Left forelimb (tissue), 1 donor: ENCODE measurements at regions not wholly inside any gene's neighbourhood (a gene's known extent, or its start where the extent isn't known, plus 50 kb on each side); places are given as distances from the start of the nearest gene placed in this dataset.

Experiments used
- DNase-seq: peaks from one replicate; pipeline ENCODE4 v3.0.0-alpha.2; 2018; ENCODE audit warnings: low spot score

DNA sequence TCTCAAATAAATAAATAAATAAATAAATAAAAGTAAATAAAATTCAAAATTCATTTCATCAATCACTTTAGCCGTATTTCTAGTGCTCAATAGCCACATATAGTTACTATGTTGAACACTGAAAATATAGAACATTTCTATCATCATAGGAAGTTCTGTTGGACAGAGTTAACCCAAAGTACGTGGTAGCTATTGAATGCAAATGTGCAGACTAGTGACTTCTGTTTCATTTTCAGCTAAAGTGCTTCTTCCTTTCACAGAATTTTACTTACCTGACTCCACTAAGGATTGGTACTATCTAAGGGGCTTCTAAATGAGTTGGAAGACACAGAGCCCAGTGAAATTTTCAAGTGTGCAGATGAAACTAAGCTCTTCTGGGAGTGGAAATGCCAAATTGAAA lies 1208.3 kb downstream of the MAT2B start:
- no peak for DNase-seq

DNA sequence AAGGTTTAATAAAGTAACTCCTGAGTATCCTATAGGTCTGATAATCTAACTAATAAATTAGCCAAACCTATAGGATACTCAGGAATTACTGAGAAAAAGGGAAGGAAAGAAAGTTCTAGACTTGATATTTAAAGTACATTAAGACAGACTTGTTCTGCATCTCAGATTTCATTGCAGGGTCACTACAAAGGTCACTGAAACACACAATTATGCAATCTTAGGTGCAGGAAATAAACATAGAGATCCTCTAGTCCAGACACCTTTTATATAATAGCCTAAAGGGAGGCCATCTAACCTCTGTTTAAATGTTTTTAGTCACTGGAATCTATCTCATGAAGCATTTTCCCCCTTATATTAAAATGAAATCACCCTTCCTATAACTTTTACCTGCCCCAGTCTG lies 1215.7 kb downstream of the MAT2B start:
- no peak for DNase-seq

DNA sequence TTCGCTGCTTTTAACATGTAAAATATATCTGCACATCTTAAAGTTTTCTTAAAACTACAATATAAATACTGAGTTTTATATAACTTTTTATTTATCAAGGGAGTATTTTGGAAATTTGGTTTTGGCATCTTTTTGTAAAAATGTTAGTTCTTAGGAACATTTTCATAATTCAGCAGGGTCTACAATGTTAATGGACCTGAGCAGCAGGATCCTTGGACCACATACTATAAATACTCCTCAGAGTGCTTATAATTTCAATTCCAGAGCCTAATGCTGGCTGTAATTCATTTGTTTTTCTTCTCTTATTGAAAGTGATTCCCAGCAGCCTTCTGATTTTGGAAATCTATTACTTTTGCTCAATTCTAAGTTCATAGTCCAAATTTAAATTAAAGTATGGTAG lies 1216.2 kb downstream of the MAT2B start:
- no peak for DNase-seq

DNA sequence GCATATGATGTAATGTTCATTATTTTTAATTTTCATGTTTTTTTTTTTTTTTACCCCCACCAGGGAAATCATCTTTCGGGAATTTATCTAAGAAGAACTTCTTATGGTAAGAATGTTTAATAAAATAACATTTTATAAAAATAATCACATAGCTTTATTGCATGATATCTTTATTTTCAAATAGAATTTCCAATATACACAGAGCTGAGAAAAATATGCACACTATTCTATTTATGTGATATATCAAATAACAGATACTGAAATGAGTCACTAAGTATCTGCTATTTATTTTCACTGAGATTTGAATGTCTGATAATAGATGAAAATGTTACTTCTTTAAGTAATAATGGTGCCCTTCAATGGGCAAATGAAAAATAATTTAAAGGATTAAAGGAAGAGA lies 1217.3 kb downstream of the MAT2B start:
- no peak for DNase-seq

DNA sequence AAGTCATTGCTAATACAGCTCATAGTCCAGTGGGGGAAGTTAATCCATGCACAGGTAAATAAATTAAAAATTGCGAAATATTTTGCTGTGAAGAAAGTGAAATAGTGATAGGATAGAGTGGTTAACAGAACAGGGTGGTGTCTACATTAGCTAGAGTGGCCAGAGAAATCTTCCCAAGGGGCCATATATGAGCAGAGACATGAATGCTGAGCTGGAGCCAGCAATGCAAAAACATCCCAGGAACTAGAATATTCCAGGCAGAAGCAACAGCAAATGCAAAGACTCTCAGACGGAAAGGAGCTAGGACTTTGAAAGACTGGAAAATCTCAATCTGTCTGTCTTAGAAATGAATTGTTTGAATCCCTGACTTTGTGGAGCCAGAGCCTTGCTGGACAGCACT lies 1221.6 kb downstream of the MAT2B start:
- DNase-seq = no peak

DNA sequence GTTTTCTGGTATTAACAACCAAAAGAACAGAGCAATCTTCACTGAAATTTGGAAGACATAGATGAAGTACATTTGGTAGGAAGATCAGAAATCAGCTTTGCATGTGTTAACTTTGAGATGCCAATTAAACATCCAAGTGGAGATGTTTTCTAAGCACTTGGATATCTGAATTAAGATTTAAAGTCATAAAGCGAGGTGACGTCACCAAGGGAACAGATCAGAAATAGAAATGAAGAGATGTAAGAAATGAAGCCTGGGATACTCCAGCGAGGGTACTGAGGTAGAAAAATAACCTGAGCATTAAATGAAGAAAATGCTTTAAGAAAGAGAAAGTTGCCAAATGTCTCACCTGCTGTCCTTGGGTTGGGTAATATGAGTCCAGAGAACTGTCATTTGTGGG lies 1223.3 kb downstream of the MAT2B start:
- no peak for DNase-seq

DNA sequence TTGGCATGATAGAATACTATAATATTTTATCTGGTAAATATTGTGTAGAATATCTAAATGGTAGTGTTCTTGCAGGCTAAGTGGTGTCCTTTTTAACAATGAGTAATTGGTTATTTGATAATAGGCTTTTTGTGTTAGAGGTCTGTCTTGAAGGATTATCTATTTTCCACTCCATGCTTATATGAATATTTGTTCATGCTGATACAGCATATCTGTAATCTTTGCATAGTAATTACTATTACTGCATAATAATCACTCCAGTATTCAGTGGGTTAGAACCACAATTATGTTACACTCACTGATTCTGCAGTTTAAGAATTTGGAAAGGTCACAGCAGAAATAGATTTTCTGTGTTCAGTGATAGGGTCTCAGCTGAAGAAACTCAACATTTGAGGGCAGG lies 1229.9 kb downstream of the MAT2B start:
- no peak for DNase-seq

DNA sequence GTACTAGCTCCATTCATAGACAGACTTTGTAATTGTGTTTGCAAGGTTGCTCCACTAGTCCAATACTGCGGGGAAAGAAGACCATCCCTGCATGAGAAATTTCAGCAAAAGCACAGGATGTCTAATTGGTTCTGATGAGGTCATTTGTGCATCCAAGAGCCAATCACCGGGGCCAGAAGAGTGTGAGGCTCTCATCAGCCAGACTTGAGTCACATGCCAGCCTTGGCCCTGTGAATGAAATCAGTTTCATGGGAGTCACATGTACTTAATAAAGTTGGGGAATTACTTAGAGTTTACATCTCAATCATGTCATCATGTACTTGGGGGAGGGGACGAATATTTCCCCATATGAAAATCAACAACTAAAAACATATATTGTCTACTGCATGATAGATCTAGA lies 1236.0 kb downstream of the MAT2B start:
- no peak for DNase-seq

DNA sequence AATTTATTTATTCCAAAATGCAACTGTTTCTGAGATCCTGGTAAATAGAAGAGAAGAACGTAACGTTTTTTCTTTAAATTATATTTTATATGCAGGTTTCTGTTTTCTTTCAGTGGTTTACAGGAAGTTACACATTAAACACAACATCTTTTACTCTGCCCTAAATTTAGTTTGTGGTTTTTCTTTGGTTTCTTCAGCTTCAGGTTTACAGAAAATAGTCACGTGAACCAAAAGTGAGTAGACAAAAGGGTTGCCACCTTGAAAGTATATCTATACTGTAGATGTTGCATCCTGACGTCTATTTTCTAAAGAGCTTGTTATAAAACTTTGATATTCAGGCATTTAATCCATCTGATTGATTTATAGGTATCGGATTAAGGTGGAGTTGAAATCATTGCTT lies 1236.6 kb downstream of the MAT2B start:
- no peak for DNase-seq

DNA sequence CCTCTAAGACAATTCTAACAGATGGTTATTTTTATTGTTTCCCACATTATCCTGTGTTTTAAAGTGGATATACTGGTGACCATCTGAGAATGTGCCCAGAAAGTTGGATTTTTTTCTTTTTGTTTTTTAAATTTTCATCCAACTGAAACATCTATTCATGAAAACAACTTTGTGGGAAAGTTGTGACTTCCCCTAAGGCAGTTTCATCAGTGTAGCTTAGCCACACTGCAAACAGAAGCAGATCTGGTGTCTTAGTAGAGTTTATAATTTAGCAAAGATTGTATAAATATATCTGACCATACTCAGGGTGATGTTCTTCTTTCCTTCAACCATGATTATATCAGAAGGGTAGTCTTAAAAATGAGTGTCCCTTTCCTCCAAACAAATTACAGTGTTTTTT lies 1241.3 kb downstream of the MAT2B start:
- no peak for DNase-seq

DNA sequence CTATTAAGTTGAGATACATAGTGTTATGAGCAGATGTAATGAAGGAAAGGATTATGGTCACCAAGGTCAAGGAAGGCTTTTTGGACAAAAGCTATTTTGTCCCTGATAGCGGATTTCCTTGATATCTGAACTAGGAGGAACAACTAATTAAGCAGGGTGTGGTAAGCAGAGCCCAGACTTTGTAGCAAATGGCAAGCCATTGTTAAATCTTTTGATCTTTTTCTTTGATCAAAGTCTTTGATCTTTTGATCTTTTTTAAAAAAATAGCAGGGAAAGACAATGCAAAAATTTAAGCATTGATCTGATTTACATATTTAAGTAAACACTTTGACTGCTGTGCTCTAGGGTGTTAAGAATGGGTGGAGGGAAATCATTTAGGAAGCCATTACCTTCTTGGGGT lies 1242.0 kb downstream of the MAT2B start:
- DNase-seq = no peak

DNA sequence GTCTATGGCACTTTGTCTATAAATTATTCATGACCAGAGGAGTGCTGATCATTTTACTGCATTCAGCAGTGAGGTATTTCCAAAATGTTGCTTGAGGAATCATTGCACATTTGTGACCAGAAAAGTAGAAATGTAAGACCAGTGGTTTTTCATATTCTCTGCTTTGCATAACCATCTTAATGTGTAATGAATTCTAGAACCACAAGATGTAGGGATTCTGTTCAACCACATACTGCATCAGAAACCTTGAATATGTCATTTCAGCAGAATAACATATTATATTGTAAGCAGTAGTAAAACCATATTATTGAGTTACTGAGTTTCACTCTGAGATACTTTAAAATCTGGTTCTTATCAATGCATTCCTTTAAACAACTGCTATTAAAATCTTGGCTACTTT lies 1243.4 kb downstream of the MAT2B start:
- no peak for DNase-seq

DNA sequence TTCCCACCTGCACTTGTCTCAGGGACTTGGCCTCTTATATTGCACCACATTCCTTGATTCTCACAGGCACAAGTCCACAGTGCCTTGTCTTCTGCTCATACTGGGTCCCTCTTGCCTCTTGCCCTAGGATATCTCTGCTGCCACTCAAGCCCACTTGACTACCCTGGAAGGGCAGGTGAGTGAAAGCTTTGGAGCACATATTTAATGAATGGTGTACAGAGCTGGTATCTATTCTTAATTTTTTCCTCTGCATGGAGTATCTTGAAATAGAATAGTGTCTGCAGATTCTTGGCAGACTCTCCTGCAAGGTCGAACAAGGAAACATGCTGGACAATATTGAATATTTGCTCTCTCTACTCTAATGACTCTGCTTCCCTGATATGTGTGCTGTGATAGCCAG lies 1248.0 kb downstream of the MAT2B start:
- DNase-seq = no peak

DNA sequence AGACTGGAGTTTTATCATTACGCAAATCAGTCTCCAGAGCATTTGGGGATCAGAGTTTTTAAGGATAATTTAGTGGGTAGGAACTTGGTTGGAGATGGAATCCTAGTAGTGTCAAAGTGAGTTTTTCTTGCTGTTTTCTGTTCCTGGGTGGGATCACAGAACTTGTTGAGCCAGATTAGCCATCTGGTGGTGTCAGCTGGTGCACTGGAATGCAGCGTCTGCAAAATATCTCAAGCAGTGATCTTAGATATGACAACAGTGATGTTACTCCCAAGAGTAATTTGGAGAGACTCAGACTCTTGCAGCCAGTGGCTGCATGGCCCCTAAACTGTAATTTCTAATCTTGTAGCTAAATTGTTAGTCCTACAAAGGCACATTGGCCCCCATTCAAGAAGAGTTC lies 1257.8 kb downstream of the MAT2B start:
- DNase-seq = no peak

DNA sequence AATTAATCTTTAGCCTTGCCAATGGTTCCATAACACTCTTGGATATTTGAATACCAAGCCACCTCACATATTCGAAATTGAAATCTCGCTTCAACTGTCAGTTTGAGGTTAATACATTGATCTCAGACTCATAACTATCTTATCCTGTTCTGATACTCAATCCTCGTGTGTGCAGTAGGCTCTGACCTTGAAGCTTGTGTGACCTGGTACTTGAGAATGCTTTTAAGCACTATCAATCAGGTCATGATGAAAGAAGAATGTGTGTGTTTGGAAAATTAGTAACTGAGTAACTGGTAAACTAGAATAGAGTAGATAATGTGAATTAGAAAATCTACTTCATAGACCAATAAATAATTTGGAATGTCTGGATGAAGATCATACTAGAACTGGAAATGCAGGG lies 1266.7 kb downstream of the MAT2B start:
- no peak for DNase-seq

DNA sequence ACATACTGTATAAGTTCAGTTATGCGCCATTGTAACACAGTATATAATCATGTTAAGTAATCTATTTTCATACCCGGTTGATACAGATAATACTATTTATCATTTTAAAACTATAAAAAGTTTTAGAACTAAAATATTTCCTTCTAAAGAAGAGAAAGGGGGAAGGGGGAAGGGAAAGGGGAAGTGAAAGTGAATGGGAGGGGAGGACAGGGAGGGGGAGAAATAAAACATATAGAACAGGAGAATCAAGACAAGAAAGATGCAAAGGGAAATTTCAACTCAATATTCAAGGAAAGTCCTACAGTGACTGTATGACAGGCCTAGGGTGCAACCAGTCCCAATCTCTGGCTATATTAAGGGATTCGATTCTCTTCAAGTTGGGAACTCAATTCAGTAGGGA lies 1278.8 kb downstream of the MAT2B start:
- no peak for DNase-seq

DNA sequence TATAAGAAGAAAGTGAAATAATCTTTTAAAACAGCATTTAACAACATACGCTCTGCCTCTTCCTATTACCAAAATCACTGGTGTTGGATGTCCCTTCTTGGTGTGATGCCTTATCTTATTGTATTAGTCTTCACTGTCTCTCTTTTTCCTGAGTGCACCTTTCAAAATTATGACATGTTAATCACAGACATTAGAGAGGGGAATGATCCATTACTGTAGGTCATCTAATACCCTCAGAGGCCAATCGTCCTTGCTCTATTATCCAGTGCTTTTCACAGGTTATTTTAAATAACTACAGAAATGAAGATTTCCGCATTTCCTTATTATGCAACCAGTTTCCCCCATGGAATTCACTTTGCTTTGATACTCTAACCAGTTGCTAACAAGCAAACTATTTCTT lies 1292.7 kb downstream of the MAT2B start:
- DNase-seq = no peak

DNA sequence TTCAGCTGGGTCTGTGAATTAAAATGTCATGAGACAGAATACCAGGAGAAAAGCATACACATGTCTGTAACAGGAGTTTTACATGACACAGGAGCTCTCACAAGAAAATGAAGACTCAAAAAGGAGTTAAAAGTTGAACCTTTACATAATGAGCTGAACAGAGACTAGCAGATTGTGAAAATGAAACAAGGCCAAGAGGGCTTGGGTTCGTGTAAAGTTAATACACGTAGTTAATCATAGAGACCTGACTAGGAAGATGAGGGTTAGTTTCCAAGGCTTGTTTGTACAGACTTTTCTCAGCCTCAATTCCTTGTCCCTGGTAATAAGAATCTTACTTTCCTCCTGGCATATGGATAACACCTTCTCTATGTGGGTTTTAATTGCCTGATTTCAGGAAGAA lies 1294.0 kb downstream of the MAT2B start:
- DNase-seq = no peak

DNA sequence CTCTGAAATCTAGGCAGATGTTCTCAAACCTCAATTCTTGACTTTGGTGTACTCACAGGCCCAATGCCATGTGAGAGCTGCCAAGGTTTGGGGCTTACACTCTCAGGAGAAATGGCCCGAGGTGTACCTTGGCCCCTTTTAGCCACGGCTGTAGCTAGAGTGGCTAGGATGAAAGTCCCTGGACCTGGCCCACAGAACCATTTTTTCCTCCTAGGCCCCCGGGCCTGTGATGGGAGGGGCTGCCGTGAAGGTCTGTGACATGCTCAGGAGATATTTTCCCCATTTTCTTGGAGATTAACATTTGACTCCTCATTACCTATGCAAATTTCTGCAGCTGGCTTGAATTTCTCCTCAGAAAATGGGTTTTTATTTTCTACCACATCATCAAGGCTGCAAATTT lies 1296.5 kb downstream of the MAT2B start:
- no peak for DNase-seq

DNA sequence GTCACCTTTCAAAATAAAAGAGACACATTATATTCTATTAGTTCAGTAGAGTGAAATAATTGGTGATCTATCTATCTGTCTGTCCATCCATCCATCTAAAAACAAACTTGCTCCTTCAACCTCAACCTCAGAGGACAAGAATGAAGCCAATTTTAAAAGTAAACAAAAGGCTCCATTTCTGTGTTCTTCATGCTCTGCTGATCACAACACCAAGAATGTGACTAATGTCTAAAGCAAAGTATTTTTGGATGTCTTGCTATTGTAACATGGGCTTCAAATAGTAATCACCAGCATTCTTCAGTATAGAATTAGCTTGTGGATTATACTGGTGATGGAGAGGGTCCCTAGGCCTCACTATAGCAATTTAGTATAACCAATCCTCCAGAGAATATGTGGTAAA lies 1304.4 kb downstream of the MAT2B start:
- DNase-seq = no peak

DNA sequence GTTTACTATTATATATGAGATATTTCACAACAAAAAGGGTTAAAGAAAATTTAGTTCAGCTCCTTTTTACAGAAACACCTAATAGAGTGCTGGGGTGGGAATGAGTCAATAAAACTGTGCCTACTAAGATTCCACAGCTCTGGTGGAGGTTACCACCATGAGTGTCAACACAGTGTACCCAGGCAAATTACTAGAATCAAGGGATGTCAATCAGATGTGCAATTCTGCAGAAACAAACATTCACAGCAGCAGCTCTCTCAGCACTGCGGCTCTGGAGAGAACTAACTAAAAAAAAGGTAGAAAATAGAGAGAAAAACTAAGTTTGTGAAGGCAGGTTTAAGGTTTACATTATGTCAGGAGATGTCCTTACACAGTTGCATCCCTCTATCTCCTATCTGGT lies 1313.0 kb downstream of the MAT2B start:
- no peak for DNase-seq

DNA sequence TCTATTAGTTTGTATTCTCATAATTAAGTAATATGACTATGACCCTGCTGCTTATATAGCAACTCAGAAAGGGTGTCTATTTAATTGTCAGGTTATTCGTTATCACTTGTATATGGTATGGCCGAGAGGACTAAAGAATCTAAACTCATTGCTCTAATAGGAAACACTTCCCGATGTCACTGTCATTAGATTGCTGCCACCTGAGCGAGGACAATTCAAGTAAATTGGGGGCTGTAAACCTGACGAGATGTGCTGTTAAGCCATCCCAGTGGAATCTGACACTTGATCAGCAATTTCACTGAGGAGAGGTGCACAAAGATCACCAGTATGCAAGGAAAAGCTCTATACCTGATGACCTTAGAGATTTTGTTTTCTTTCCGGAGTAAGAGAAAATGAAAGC lies 1319.3 kb downstream of the MAT2B start:
- DNase-seq = no peak

DNA sequence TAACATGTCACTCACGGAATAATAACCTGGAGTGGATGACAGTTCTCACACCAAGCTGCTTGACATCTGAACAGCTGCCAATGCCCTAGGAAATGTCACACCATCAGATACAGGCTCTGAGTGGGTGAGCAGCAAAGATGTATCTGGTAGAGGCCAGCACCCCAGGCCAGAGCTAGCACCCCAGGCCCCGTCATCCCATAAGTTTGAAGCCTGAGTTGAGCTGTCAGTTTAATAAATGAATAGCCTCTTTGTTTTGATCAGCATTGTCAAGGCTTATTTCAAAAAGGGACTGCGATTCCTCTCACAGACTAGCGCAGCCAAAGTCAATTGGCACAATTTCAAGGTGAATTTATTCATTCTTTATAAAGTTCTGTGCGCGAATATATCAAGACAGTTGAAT lies 1327.1 kb downstream of the MAT2B start:
- DNase-seq = no peak

DNA sequence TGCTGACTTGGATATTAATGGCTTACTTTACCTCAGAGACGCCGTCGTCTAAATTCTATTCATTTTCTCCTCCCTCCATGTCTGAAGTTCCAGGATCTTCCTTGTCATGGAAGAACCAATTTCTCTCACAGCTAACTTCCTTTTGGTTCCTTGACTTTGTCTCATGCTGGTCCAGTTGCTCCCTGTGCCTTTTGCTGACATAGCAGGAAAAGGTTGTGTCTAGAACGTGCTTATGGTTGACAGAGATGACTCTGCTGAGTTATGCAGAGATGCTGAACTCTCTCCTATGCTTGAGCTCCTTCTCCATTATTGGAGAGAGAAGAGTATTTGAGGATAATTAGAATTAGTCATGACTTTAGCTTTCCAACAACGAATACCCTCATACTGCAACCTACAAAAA lies 1338.9 kb downstream of the MAT2B start:
- no peak for DNase-seq

DNA sequence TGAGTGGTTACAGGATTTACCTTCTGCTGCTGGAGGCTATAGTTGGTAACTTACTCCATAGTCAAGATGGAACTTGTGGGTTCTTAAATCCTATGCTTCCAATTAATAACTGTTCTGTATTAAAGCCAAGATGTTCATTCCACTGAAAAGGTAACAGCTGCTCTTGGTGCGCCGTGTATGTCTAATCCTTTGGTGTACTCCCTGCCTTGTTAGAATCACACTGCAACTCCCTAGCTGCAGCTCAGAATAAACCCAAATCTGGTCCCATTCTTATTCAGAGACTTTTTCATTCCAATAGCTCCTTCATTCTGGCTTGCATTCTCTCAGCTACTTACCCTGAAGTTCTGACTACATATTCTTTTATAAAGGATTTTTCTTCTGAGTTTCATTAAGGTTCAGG lies 1355.5 kb downstream of the MAT2B start:
- DNase-seq = no peak

DNA sequence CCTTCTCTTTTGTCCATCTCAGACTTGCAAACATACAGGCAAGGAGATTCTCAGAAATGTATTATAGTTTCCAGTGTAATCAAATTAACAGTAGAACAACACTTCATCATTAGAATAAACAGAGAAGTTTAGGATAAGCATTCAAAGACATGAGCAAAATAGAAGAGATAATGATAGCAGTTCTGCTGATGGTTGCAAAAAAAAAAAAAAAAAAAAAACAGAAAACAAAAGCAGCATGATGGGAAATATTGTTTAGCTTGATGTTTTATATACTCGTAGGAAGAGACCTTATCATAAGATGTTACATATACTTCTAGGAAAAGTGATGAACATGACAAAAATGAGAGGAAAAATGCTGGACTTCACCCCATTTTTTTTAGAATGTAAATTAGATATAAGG lies 1356.2 kb downstream of the MAT2B start:
- no peak for DNase-seq
